ENCODE measurements at regions not wholly inside any gene's neighbourhood (a gene's known extent, or its start where the extent isn't known, plus 50 kb on each side); places are given as distances from the start of the nearest gene placed in this dataset.

DNA sequence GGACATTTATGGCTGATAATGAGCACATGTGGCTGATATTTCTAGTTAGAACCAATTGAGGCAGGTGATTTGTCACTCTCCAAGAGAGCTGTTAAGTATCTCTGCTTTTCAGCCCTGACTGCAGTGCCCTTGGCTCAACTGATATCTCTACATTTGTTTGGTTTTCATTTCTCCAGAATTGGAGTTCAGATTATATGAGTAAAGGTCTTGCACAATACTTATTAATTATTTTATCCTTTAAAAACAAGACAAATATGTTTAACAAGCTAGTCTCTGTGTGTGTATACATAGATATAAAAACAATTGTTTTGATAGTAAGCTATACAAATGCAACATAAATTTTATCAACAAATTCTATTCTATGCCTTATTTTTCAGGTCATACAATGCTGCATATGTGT, 105.2 kb downstream of the BRMS1L start:
- Histone ChIP-seq H3K9me3 (ENCODE audit: control insufficient read depth in 4 of 4, low read length in 3 of 4) (no peaks in the 10 kb centered on the region), H3K36me3 (ENCODE audit: control insufficient read depth in 4 of 4, insufficient read depth in 3 of 4, low read depth in 1 of 4, low read length in 3 of 4) (no peaks in the 10 kb centered on the region), H3K9ac (ENCODE audit: low read depth in 1 of 2, low read length in 2 of 2) (no peak overlapping the region), H3K4me3 (ENCODE audit: low read depth in 1 of 3, low read length in 3 of 3) (no peak overlapping the region), H3K27ac (ENCODE audit: low read depth in 1 of 2, low read length in 2 of 2) (no peak overlapping the region), H3K4me1 (ENCODE audit: control insufficient read depth in 4 of 4, insufficient read depth in 4 of 4, low read length in 3 of 4) (no peaks in the 10 kb centered on the region), H3K27me3 (ENCODE audit: control insufficient read depth in 4 of 4, insufficient read depth in 4 of 4, low read length in 3 of 4) (no peaks in the 10 kb centered on the region)
- TF ChIP-seq TAF1 (conservative IDR thresholded peaks at IDR 0.05) (no peak), GABPA (IDR thresholded peaks at IDR 0.05 in 1 of 2, conservative IDR thresholded peaks at IDR 0.05 in 1 of 2) (no peak), FOXA2 (IDR thresholded peaks at IDR 0.05) (no peak), FOXA1 (IDR thresholded peaks at IDR 0.05) (no peak), HNF4A (conservative IDR thresholded peaks at IDR 0.05) (no peak), HNF4G (IDR thresholded peaks at IDR 0.05) (no peak), RXRA (IDR thresholded peaks at IDR 0.05) (no peak), RAD21 (IDR thresholded peaks at IDR 0.05) (no peak), JUND (IDR thresholded peaks at IDR 0.05) (no peak)
- TF ChIP-seq, protein P1, sequence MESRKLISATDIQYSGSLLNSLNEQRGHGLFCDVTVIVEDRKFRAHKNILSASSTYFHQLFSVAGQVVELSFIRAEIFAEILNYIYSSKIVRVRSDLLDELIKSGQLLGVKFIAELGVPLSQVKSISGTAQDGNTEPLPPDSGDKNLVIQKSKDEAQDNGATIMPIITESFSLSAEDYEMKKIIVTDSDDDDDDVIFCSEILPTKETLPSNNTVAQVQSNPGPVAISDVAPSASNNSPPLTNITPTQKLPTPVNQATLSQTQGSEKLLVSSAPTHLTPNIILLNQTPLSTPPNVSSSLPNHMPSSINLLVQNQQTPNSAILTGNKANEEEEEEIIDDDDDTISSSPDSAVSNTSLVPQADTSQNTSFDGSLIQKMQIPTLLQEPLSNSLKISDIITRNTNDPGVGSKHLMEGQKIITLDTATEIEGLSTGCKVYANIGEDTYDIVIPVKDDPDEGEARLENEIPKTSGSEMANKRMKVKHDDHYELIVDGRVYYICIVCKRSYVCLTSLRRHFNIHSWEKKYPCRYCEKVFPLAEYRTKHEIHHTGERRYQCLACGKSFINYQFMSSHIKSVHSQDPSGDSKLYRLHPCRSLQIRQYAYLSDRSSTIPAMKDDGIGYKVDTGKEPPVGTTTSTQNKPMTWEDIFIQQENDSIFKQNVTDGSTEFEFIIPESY (IDR thresholded peaks at IDR 0.05), result no peak
- TF ChIP-seq, protein P2, sequence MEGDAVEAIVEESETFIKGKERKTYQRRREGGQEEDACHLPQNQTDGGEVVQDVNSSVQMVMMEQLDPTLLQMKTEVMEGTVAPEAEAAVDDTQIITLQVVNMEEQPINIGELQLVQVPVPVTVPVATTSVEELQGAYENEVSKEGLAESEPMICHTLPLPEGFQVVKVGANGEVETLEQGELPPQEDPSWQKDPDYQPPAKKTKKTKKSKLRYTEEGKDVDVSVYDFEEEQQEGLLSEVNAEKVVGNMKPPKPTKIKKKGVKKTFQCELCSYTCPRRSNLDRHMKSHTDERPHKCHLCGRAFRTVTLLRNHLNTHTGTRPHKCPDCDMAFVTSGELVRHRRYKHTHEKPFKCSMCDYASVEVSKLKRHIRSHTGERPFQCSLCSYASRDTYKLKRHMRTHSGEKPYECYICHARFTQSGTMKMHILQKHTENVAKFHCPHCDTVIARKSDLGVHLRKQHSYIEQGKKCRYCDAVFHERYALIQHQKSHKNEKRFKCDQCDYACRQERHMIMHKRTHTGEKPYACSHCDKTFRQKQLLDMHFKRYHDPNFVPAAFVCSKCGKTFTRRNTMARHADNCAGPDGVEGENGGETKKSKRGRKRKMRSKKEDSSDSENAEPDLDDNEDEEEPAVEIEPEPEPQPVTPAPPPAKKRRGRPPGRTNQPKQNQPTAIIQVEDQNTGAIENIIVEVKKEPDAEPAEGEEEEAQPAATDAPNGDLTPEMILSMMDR (IDR thresholded peaks at IDR 0.05; ENCODE audit: low read depth, low read length, missing input control), result no peak
- TF ChIP-seq, protein P3, sequence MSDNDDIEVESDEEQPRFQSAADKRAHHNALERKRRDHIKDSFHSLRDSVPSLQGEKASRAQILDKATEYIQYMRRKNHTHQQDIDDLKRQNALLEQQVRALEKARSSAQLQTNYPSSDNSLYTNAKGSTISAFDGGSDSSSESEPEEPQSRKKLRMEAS (IDR thresholded peaks at IDR 0.05), result no peak
- no peak for DNase-seq (ENCODE audit: low spot score)

DNA sequence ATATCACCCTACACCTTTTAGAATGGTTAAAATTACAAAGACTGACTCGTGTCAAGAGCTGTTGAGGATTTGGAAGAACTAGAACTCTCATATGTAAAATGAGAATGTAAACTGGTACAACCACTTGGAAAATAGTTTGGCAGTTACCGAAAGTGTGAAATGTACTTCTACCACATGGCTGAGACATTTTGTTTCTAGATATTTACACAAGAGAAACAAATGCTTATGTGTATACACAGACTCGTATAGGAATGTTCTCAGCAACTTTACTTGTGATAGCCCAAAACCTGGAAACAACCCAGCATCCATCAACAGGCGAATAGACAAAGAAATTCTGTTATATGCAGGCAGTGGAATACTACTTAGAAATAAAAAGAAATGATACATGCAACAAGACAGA, 103.0 kb downstream of the BRMS1L start:
- H3K36me3 ChIP-seq (ENCODE audit: control insufficient read depth in 4 of 4, insufficient read depth in 3 of 4, low read depth in 1 of 4, low read length in 3 of 4), result no peaks in the 10 kb centered on the region
- no peak overlapping the region for H3K9ac ChIP-seq (ENCODE audit: low read depth in 1 of 2, low read length in 2 of 2)
- H3K4me1 ChIP-seq (ENCODE audit: control insufficient read depth in 4 of 4, insufficient read depth in 4 of 4, low read length in 3 of 4), result no peaks in the 10 kb centered on the region
- WGBS, result 65% methylated on average over 4 of the region's 4 CpGs
- TF ChIP-seq, protein P1 (IDR thresholded peaks at IDR 0.05), result no peak
- TF ChIP-seq HNF4A (conservative IDR thresholded peaks at IDR 0.05) (no peak), RXRA (IDR thresholded peaks at IDR 0.05) (no peak), SP1 (IDR thresholded peaks at IDR 0.05) (no peak), JUND (IDR thresholded peaks at IDR 0.05) (no peak), YY1 (IDR thresholded peaks at IDR 0.05) (no peak), TAF1 (conservative IDR thresholded peaks at IDR 0.05) (no peak), FOXA1 (IDR thresholded peaks at IDR 0.05) (no peak), FOXA2 (IDR thresholded peaks at IDR 0.05) (no peak), RAD21 (IDR thresholded peaks at IDR 0.05) (no peak), GABPA (IDR thresholded peaks at IDR 0.05 in 1 of 2, conservative IDR thresholded peaks at IDR 0.05 in 1 of 2) (no peak), EGR1 (IDR thresholded peaks at IDR 0.05; ENCODE audit: low read depth in 2 of 2) (no peak), NR2F2 (IDR thresholded peaks at IDR 0.05) (no peak), HNF4G (IDR thresholded peaks at IDR 0.05) (no peak)
- TF ChIP-seq, protein P4, sequence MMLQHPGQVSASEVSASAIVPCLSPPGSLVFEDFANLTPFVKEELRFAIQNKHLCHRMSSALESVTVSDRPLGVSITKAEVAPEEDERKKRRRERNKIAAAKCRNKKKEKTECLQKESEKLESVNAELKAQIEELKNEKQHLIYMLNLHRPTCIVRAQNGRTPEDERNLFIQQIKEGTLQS (IDR thresholded peaks at IDR 0.05), result no peak
- TF ChIP-seq, protein P5, sequence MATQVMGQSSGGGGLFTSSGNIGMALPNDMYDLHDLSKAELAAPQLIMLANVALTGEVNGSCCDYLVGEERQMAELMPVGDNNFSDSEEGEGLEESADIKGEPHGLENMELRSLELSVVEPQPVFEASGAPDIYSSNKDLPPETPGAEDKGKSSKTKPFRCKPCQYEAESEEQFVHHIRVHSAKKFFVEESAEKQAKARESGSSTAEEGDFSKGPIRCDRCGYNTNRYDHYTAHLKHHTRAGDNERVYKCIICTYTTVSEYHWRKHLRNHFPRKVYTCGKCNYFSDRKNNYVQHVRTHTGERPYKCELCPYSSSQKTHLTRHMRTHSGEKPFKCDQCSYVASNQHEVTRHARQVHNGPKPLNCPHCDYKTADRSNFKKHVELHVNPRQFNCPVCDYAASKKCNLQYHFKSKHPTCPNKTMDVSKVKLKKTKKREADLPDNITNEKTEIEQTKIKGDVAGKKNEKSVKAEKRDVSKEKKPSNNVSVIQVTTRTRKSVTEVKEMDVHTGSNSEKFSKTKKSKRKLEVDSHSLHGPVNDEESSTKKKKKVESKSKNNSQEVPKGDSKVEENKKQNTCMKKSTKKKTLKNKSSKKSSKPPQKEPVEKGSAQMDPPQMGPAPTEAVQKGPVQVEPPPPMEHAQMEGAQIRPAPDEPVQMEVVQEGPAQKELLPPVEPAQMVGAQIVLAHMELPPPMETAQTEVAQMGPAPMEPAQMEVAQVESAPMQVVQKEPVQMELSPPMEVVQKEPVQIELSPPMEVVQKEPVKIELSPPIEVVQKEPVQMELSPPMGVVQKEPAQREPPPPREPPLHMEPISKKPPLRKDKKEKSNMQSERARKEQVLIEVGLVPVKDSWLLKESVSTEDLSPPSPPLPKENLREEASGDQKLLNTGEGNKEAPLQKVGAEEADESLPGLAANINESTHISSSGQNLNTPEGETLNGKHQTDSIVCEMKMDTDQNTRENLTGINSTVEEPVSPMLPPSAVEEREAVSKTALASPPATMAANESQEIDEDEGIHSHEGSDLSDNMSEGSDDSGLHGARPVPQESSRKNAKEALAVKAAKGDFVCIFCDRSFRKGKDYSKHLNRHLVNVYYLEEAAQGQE (IDR thresholded peaks at IDR 0.05), result no peak
- TF ChIP-seq, protein P2 (IDR thresholded peaks at IDR 0.05; ENCODE audit: low read depth, low read length, missing input control), result no peak
- TF ChIP-seq, protein P3 (IDR thresholded peaks at IDR 0.05), result no peak
- no peaks in the 10 kb centered on the region for H3K9me3 ChIP-seq (ENCODE audit: control insufficient read depth in 4 of 4, low read length in 3 of 4)
- no peak overlapping the region for H3K4me3 ChIP-seq (ENCODE audit: low read depth in 1 of 3, low read length in 3 of 3)
- no peak for DNase-seq (ENCODE audit: low spot score)
- H3K27ac ChIP-seq (ENCODE audit: low read depth in 1 of 2, low read length in 2 of 2), result no peak overlapping the region
- no peaks in the 10 kb centered on the region for H3K27me3 ChIP-seq (ENCODE audit: control insufficient read depth in 4 of 4, insufficient read depth in 4 of 4, low read length in 3 of 4)
